Ecto neural progenitor cell (in vitro differentiated cells): ENCODE measurements at regions not wholly inside any gene's neighbourhood (a gene's known extent, or its start where the extent isn't known, plus 50 kb on each side); places are given as distances from the start of the nearest gene placed in this dataset.

Experiments used
- DNase-seq: peaks from one replicate; pipeline ENCODE4 v3.0.0-alpha.2; 2018; ENCODE audit warnings: low spot score

- DNase-seq: peak; percentile 76
Measured at GRCh38 chr6:99219788-99220187, 129.7 kb downstream of the FAXC start.

- DNase-seq: no peak
Measured at GRCh38 chr6:99216959-99217358, 132.5 kb downstream of the FAXC start.

- no peak for DNase-seq
Measured at GRCh38 chr6:99195986-99196655, 153.4 kb downstream of the FAXC start.

GRCh38 chr6:99192561-99192960 is 156.9 kb downstream of the FAXC start:
- no peak for DNase-seq

- no peak for DNase-seq
Measured at GRCh38 chr6:99189823-99190721, 159.4 kb downstream of the FAXC start.

GRCh38 chr6:99187429-99187828 is 162.0 kb downstream of the FAXC start:
- DNase-seq: no peak

- DNase-seq: no peak
Measured at GRCh38 chr6:99186417-99186816, 163.1 kb downstream of the FAXC start.

- no peak for DNase-seq
Measured at GRCh38 chr6:99185525-99185924, 163.9 kb downstream of the FAXC start.

GRCh38 chr6:99184696-99185095 is 164.8 kb downstream of the FAXC start:
- no peak for DNase-seq

- DNase-seq: no peak
Measured at GRCh38 chr6:99183066-99183465, 166.4 kb downstream of the FAXC start.

GRCh38 chr6:99181174-99181573 is 168.3 kb downstream of the FAXC start:
- DNase-seq: no peak

- no peak for DNase-seq
Measured at GRCh38 chr6:99178168-99178567, 171.3 kb downstream of the FAXC start.

- DNase-seq: no peak
Measured at GRCh38 chr6:99177736-99178135, 171.7 kb downstream of the FAXC start.

GRCh38 chr6:99165838-99166237 is 183.6 kb downstream of the FAXC start:
- no peak for DNase-seq

- no peak for DNase-seq
Measured at GRCh38 chr6:99152347-99152643, 197.2 kb downstream of the FAXC start.

GRCh38 chr6:99151634-99152346 is 197.7 kb downstream of the FAXC start:
- peak; percentile 75 for DNase-seq

GRCh38 chr6:99148761-99149160 is 200.7 kb downstream of the FAXC start:
- no peak for DNase-seq

GRCh38 chr6:99148111-99148510 is 200.4 kb upstream of the FBXL4 start:
- DNase-seq: no peak

- no peak for DNase-seq
Measured at GRCh38 chr6:99147206-99147605, 199.5 kb upstream of the FBXL4 start.

- DNase-seq: no peak
Measured at GRCh38 chr6:99146711-99147110, 199.0 kb upstream of the FBXL4 start.

- no peak for DNase-seq
Measured at GRCh38 chr6:99145738-99146137, 198.0 kb upstream of the FBXL4 start.

- DNase-seq: no peak
Measured at GRCh38 chr6:99143108-99143861, 195.5 kb upstream of the FBXL4 start.
